ENCODE measurements at regions not wholly inside any gene's neighbourhood (a gene's known extent, or its start where the extent isn't known, plus 50 kb on each side); places are given as distances from the start of the nearest gene placed in this dataset.
"Not testable (repeated sequence)": the region's sequence is repeated elsewhere in the genome, so short reads cannot be mapped to it uniquely, and the experiment has no call there.

GRCh38 chr22:22193923-22194322 is 50.7 kb upstream of the VPREB1 start:
- peaks cover 57% of the 10 kb centered on the region for H3K27me3 ChIP-seq (ENCODE audit: control insufficient read depth, insufficient read depth, low read length, poor library complexity, severe bottlenecking)
- H3K9me3 ChIP-seq (ENCODE audit: control insufficient read depth, low read length): no peaks in the 10 kb centered on the region
- H3K27ac ChIP-seq (ENCODE audit: insufficient read depth, low read depth, low read length, poor library complexity, severe bottlenecking): no peak overlapping the region
- H3K4me1 ChIP-seq (ENCODE audit: control insufficient read depth, insufficient read depth, low read length): no peaks in the 10 kb centered on the region
- H3K4me3 ChIP-seq (ENCODE audit: insufficient read depth, low read depth, low read length): no peak overlapping the region
- H3K36me3 ChIP-seq (ENCODE audit: control insufficient read depth, insufficient read depth, low read length): no peaks in the 10 kb centered on the region
- 53 to 79% methylated on average over 1 to 2 of the region's 2 CpGs for WGBS, 2 experiments

GRCh38 chr22:22193462-22193861 is 51.1 kb upstream of the VPREB1 start:
- H3K4me1 ChIP-seq (ENCODE audit: control insufficient read depth, insufficient read depth, low read length); H3K27ac ChIP-seq (ENCODE audit: insufficient read depth, low read depth, low read length, poor library complexity, severe bottlenecking); H3K9me3 ChIP-seq (ENCODE audit: control insufficient read depth, low read length); H3K4me3 ChIP-seq (ENCODE audit: insufficient read depth, low read depth, low read length); H3K36me3 ChIP-seq (ENCODE audit: control insufficient read depth, insufficient read depth, low read length): not testable (repeated sequence)
- H3K27me3 ChIP-seq (ENCODE audit: control insufficient read depth, insufficient read depth, low read length, poor library complexity, severe bottlenecking): peaks cover 52% of the 10 kb centered on the region
- 64% methylated on average over 2 of the region's 4 CpGs; no CpG with 5 or more reads in 1 of the 2 experiments for WGBS, 2 experiments

GRCh38 chr22:22193006-22193405 is 51.6 kb upstream of the VPREB1 start:
- peaks cover 48% of the 10 kb centered on the region for H3K27me3 ChIP-seq (ENCODE audit: control insufficient read depth, insufficient read depth, low read length, poor library complexity, severe bottlenecking)
- H3K4me1 ChIP-seq (ENCODE audit: control insufficient read depth, insufficient read depth, low read length): not testable (repeated sequence)
- WGBS, 2 experiments: no CpG with 5 or more reads among the region's 4 CpGs

GRCh38 chr22:22189796-22190195 is 54.8 kb upstream of the VPREB1 start:
- not testable (repeated sequence) for H3K27ac ChIP-seq (ENCODE audit: insufficient read depth, low read depth, low read length, poor library complexity, severe bottlenecking); H3K36me3 ChIP-seq (ENCODE audit: control insufficient read depth, insufficient read depth, low read length); H3K4me1 ChIP-seq (ENCODE audit: control insufficient read depth, insufficient read depth, low read length); H3K4me3 ChIP-seq (ENCODE audit: insufficient read depth, low read depth, low read length); H3K9me3 ChIP-seq (ENCODE audit: control insufficient read depth, low read length)
- H3K27me3 ChIP-seq (ENCODE audit: control insufficient read depth, insufficient read depth, low read length, poor library complexity, severe bottlenecking): peaks cover 43% of the 10 kb centered on the region
- WGBS, 2 experiments: 26% methylated on average over 2 of the region's 4 CpGs; no CpG with 5 or more reads in 1 of the 2 experiments

More at GRCh38 chr22:22193006-22193405, 51.6 kb upstream of the VPREB1 start:
- not testable (repeated sequence) for H3K27ac ChIP-seq (ENCODE audit: insufficient read depth, low read depth, low read length, poor library complexity, severe bottlenecking); H3K36me3 ChIP-seq (ENCODE audit: control insufficient read depth, insufficient read depth, low read length); H3K4me3 ChIP-seq (ENCODE audit: insufficient read depth, low read depth, low read length); H3K9me3 ChIP-seq (ENCODE audit: control insufficient read depth, low read length)

- 88 to 90% methylated on average over 11 of the region's 11 CpGs for WGBS, 2 experiments
Measured at GRCh38 chr22:22187863-22188262, 56.7 kb upstream of the VPREB1 start.

GRCh38 chr22:22187299-22187698 is 57.3 kb upstream of the VPREB1 start:
- Histone ChIP-seq H3K9me3 (ENCODE audit: control insufficient read depth, low read length) (no peaks in the 10 kb centered on the region), H3K27ac (ENCODE audit: insufficient read depth, low read depth, low read length, poor library complexity, severe bottlenecking) (no peak overlapping the region), H3K4me1 (ENCODE audit: control insufficient read depth, insufficient read depth, low read length) (no peaks in the 10 kb centered on the region), H3K27me3 (ENCODE audit: control insufficient read depth, insufficient read depth, low read length, poor library complexity, severe bottlenecking) (peaks cover 60% of the 10 kb centered on the region), H3K4me3 (ENCODE audit: insufficient read depth, low read depth, low read length) (no peak overlapping the region), H3K36me3 (ENCODE audit: control insufficient read depth, insufficient read depth, low read length) (no peaks in the 10 kb centered on the region)
- 52 to 69% methylated on average over 3 of the region's 3 CpGs for WGBS, 2 experiments

More at GRCh38 chr22:22187863-22188262, 56.7 kb upstream of the VPREB1 start:
- not testable (repeated sequence) for H3K4me3 ChIP-seq (ENCODE audit: insufficient read depth, low read depth, low read length); H3K27ac ChIP-seq (ENCODE audit: insufficient read depth, low read depth, low read length, poor library complexity, severe bottlenecking); H3K36me3 ChIP-seq (ENCODE audit: control insufficient read depth, insufficient read depth, low read length); H3K4me1 ChIP-seq (ENCODE audit: control insufficient read depth, insufficient read depth, low read length); H3K9me3 ChIP-seq (ENCODE audit: control insufficient read depth, low read length)
- peaks cover 55% of the 10 kb centered on the region for H3K27me3 ChIP-seq (ENCODE audit: control insufficient read depth, insufficient read depth, low read length, poor library complexity, severe bottlenecking)

GRCh38 chr22:22185844-22186499 is 58.6 kb upstream of the VPREB1 start:
- H3K27me3 ChIP-seq (ENCODE audit: control insufficient read depth, insufficient read depth, low read length, poor library complexity, severe bottlenecking): peaks cover 74% of the 10 kb centered on the region
- H3K9me3 ChIP-seq (ENCODE audit: control insufficient read depth, low read length): no peaks in the 10 kb centered on the region
- no peak overlapping the region for H3K27ac ChIP-seq (ENCODE audit: insufficient read depth, low read depth, low read length, poor library complexity, severe bottlenecking)
- no peaks in the 10 kb centered on the region for H3K4me1 ChIP-seq (ENCODE audit: control insufficient read depth, insufficient read depth, low read length)
- H3K4me3 ChIP-seq (ENCODE audit: insufficient read depth, low read depth, low read length): no peak overlapping the region
- 67 to 68% methylated on average over 5 of the region's 5 CpGs for WGBS, 2 experiments
- no peaks in the 10 kb centered on the region for H3K36me3 ChIP-seq (ENCODE audit: control insufficient read depth, insufficient read depth, low read length)

GRCh38 chr22:22185217-22185616 is 59.4 kb upstream of the VPREB1 start:
- Histone ChIP-seq H3K4me1 (ENCODE audit: control insufficient read depth, insufficient read depth, low read length) (no peaks in the 10 kb centered on the region), H3K27me3 (ENCODE audit: control insufficient read depth, insufficient read depth, low read length, poor library complexity, severe bottlenecking) (peaks cover 79% of the 10 kb centered on the region), H3K9me3 (ENCODE audit: control insufficient read depth, low read length) (no peaks in the 10 kb centered on the region), H3K27ac (ENCODE audit: insufficient read depth, low read depth, low read length, poor library complexity, severe bottlenecking) (no peak overlapping the region), H3K36me3 (ENCODE audit: control insufficient read depth, insufficient read depth, low read length) (no peaks in the 10 kb centered on the region), H3K4me3 (ENCODE audit: insufficient read depth, low read depth, low read length) (no peak overlapping the region)
- 67 to 74% methylated on average over 3 of the region's 3 CpGs for WGBS, 2 experiments

GRCh38 chr22:22184277-22184807 is 60.2 kb upstream of the VPREB1 start:
- no peaks in the 10 kb centered on the region for H3K36me3 ChIP-seq (ENCODE audit: control insufficient read depth, insufficient read depth, low read length)
- peaks cover 80% of the 10 kb centered on the region for H3K27me3 ChIP-seq (ENCODE audit: control insufficient read depth, insufficient read depth, low read length, poor library complexity, severe bottlenecking)
- no peaks in the 10 kb centered on the region for H3K4me1 ChIP-seq (ENCODE audit: control insufficient read depth, insufficient read depth, low read length)
- H3K4me3 ChIP-seq (ENCODE audit: insufficient read depth, low read depth, low read length): no peak overlapping the region
- no peaks in the 10 kb centered on the region for H3K9me3 ChIP-seq (ENCODE audit: control insufficient read depth, low read length)
- WGBS, 2 experiments: 78% methylated on average over 6 of the region's 6 CpGs
- H3K27ac ChIP-seq (ENCODE audit: insufficient read depth, low read depth, low read length, poor library complexity, severe bottlenecking): no peak overlapping the region

GRCh38 chr22:22182990-22183264 is 61.7 kb upstream of the VPREB1 start:
- Histone ChIP-seq H3K36me3 (ENCODE audit: control insufficient read depth, insufficient read depth, low read length) (no peaks in the 10 kb centered on the region), H3K4me3 (ENCODE audit: insufficient read depth, low read depth, low read length) (no peak overlapping the region), H3K9me3 (ENCODE audit: control insufficient read depth, low read length) (no peaks in the 10 kb centered on the region), H3K4me1 (ENCODE audit: control insufficient read depth, insufficient read depth, low read length) (no peaks in the 10 kb centered on the region), H3K27ac (ENCODE audit: insufficient read depth, low read depth, low read length, poor library complexity, severe bottlenecking) (no peak overlapping the region), H3K27me3 (ENCODE audit: control insufficient read depth, insufficient read depth, low read length, poor library complexity, severe bottlenecking) (peaks cover 94% of the 10 kb centered on the region)
